DOHH2 (cell line): ENCODE measurements at regions not wholly inside any gene's neighbourhood (a gene's known extent, or its start where the extent isn't known, plus 50 kb on each side); places are given as distances from the start of the nearest gene placed in this dataset.
"Not testable (repeated sequence)": the region's sequence is repeated elsewhere in the genome, so short reads cannot be mapped to it uniquely, and the experiment has no call there.

Source experiments
- H3F3A ChIP-seq: fragments of 200-600 bp; sonication (generic), shearing (Covaris generic); 2 replicates; pipeline ENCODE4 v1.6.0; 2016; ENCODE audit warnings: antibody characterized with exemption, mild to moderate bottlenecking; ENCODE audit not compliant: control insufficient read depth, insufficient read depth
- H3K27ac ChIP-seq: fragments of 200-600 bp; sonication (generic); 2 replicates; pipeline ENCODE4 v1.5.1; 2014; ENCODE audit warnings: low read depth, mild to moderate bottlenecking, low read length, moderate library complexity
- H3K27me3 ChIP-seq: fragments of 200-600 bp; sonication (generic); 2 replicates; pipeline ENCODE4 v1.6.1; 2014; ENCODE audit warnings: mild to moderate bottlenecking, low read length, mixed read lengths; ENCODE audit not compliant: control insufficient read depth
- H3K36me3 ChIP-seq: fragments of 200-600 bp; sonication (generic); 2 replicates; pipeline ENCODE4 v1.6.1; 2014; ENCODE audit warnings: mild to moderate bottlenecking, low read length, moderate library complexity, mixed read lengths; ENCODE audit not compliant: control insufficient read depth
- H3K4me1 ChIP-seq: fragments of 200-600 bp; sonication (generic); 2 replicates; pipeline ENCODE4 v1.6.1; 2014; ENCODE audit warnings: mild to moderate bottlenecking, low read length, mixed read lengths; ENCODE audit not compliant: control insufficient read depth
- H3K4me2 ChIP-seq: fragments of 200-600 bp; sonication (generic); 2 replicates; pipeline ENCODE4 v1.6.0; 2014; ENCODE audit warnings: mild to moderate bottlenecking, low read length, moderate library complexity
- H3K4me3 ChIP-seq: fragments of 200-600 bp; sonication (generic); 2 replicates; pipeline ENCODE4 v1.5.1; 2014; ENCODE audit warnings: mild to moderate bottlenecking, low read length, mixed read lengths
- H3K79me2 ChIP-seq: fragments of 200-600 bp; sonication (generic); 2 replicates; pipeline ENCODE4 v1.6.1; 2014; ENCODE audit warnings: mild to moderate bottlenecking, low read length, mixed read lengths; ENCODE audit not compliant: control insufficient read depth
- H3K9me2 ChIP-seq: fragments of 200-600 bp; sonication (generic); replicated peaks from 2 replicates; pipeline ENCODE4 v1.6.1; 2014; ENCODE audit warnings: mild to moderate bottlenecking, low read length, mixed read lengths; ENCODE audit not compliant: control insufficient read depth
- H3K9me3 ChIP-seq: fragments of 200-600 bp; sonication (generic); 2 replicates; pipeline ENCODE4 v1.6.1; 2014; ENCODE audit warnings: antibody characterized with exemption, low read length, mixed read lengths; ENCODE audit not compliant: control insufficient read depth, insufficient read depth
- H4K20me1 ChIP-seq: fragments of 200-600 bp; sonication (generic); 2 replicates; pipeline ENCODE4 v1.6.0; 2014; ENCODE audit warnings: low read depth, mild to moderate bottlenecking, antibody characterized with exemption, low read length, moderate library complexity; ENCODE audit not compliant: control insufficient read depth, insufficient read depth

DNA sequence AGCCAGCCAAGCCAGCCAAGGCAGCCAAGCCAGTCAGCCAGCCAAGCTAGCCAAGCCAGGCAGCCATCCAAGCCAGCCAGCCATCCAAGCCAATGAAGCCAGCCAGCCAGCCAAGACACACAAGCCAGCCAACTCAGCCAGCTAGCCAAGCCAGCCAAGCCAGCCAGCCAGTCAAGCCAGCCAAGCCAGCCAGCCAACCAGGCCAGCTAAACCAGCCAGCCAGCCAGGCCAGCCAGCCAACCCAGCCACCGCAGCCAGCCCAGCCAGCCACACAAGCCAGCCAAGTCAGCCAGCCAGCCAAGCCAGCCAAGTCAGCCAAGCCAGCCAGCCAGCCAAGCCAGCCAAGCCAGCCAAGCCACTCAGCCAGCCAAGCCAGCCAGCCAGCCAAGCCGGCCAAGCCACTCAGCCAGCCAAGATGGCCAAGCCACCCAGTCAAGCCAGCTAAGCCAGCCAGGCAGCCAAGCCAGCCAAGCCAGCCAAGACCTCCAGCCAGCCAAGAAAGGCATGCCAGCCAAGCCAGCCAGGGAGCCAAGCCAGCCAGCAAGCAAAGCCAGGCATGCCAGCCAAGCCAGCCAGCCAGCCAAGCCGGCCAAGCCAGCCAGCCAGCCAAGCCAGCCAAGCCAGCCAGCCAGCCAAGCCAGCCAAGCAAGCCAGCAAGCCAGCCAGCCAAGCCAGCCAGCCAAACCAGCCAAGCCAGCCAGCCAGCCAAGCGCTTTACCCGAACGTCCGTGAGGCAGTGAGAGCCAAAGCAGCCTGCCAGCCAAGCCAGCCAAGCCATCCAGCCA lies 335.7 kb upstream of the PLGLB2 start:
- H3K79me2 ChIP-seq, H3K27me3 ChIP-seq, H3K36me3 ChIP-seq, H3K9me2 ChIP-seq, H4K20me1 ChIP-seq, H3K4me3 ChIP-seq, H3K4me2 ChIP-seq, H3K9me3 ChIP-seq, H3F3A ChIP-seq, H3K27ac ChIP-seq, H3K4me1 ChIP-seq: not testable (repeated sequence)

DNA sequence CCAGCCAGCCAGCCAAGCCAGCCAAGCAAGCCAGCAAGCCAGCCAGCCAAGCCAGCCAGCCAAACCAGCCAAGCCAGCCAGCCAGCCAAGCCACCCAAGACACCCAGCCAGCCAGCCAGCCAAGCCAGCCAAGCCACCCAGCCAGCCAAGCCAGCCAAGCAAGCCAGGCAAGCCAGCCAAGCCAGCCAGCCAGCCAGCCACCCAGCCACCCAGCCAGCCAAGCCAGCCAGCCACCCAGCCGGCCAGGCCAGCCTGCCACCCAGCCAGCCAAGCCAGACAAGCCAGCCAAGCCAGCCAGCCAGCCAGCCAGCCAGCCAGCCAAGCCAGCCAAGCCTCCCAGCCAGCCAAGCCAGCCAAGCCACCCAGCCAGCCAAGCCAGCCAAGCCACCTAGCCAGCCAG lies 333.6 kb upstream of the PLGLB2 start:
- H3K4me2 ChIP-seq, H3K9me2 ChIP-seq, H3K4me3 ChIP-seq, H4K20me1 ChIP-seq, H3K9me3 ChIP-seq, H3K27ac ChIP-seq, H3K79me2 ChIP-seq, H3K4me1 ChIP-seq, H3K27me3 ChIP-seq, H3K36me3 ChIP-seq, H3F3A ChIP-seq: not testable (repeated sequence)

DNA sequence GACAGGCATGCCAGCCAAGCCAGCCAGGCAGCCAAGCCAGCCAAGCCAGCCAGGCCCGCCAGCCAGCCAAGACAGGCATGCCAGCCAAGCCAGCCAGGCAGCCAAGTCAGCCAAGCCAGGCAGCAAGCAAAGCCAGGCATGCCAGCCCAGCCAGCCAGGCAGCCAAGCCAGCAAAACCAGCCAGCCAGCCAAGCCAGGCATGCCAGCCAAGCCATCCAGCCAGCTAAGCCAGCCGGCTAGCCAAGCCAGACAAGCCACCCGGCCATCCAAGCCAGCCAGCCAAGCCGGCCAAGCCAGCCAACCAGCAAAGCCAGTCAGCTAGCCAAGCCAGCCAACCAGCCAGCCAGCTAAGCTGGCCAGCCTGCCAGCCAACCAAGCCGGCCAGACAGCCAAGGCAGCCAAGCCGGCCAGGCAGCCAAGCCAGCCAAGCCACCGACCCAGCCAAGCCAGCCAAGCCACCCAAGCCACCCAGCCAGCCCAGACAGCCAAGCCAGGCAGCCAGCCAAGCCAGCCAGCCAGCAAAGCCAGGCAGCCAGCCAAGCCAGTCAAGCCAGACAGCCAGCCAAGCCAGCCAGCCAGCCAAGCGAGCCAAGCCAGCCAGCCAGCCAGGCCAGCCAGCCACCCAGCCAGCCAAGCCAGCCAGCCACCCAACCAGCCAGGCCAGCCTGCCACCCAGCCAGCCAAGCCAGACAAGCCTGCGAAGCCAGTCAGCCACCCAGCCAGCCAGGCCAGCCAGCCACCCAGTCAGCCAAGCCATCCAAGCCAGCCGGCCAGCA lies 332.9 kb upstream of the PLGLB2 start:
- H3F3A ChIP-seq, H3K27me3 ChIP-seq, H3K79me2 ChIP-seq, H4K20me1 ChIP-seq, H3K4me3 ChIP-seq, H3K9me2 ChIP-seq, H3K36me3 ChIP-seq, H3K4me1 ChIP-seq, H3K9me3 ChIP-seq, H3K27ac ChIP-seq, H3K4me2 ChIP-seq: not testable (repeated sequence)

DNA sequence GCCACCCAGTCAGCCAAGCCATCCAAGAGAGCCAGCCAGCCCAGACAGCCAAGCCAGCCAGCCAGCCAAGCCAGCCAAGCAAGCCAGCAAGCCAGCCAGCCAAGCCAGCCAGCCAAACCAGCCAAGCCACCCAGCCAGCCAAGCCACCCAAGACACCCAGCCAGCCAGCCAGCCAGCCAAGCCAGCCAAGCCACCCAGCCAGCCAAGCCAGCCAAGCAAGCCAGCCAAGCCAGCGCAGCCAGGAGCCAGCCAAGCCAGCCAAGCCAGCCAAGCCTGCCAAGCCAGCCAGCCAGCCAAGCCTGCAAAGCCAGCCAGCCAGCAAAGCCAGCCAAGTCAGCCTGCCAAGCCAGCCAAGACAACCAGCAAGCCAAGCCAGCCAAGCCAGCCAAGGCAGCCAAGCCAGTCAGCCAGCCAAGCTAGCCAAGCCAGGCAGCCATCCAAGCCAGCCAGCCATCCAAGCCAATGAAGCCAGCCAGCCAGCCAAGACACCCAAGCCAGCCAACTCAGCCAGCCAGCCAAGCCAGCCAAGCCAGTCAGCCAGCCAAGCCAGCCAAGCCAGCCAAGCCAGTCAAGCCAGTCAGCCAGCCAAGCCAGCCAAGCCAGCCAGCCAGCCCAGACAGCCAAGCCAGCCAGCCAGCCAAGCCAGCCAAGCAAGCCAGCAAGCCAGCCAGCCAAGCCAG lies 332.2 kb upstream of the PLGLB2 start:
- not testable (repeated sequence) for H3K27ac ChIP-seq, H3K27me3 ChIP-seq, H3F3A ChIP-seq, H3K79me2 ChIP-seq, H3K9me2 ChIP-seq, H3K36me3 ChIP-seq, H3K4me1 ChIP-seq, H3K4me2 ChIP-seq, H3K4me3 ChIP-seq, H3K9me3 ChIP-seq, H4K20me1 ChIP-seq

DNA sequence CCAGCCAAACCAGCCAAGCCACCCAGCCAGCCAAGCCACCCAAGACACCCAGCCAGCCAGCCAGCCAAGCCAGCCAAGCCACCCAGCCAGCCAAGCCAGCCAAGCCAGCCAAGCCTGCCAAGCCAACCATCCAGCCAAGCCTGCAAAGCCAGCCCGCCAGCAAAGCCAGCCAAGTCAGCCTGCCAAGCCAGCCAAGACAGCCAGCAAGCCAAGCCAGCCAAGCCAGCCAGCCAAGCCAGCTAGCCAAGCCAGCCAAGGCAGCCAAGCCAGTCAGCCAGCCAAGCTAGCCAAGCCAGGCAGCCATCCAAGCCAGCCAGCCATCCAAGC lies 331.7 kb upstream of the PLGLB2 start:
- not testable (repeated sequence) for H3K9me2 ChIP-seq, H3K4me3 ChIP-seq, H3K4me1 ChIP-seq, H3F3A ChIP-seq, H4K20me1 ChIP-seq, H3K27me3 ChIP-seq, H3K9me3 ChIP-seq, H3K36me3 ChIP-seq, H3K79me2 ChIP-seq, H3K27ac ChIP-seq, H3K4me2 ChIP-seq

DNA sequence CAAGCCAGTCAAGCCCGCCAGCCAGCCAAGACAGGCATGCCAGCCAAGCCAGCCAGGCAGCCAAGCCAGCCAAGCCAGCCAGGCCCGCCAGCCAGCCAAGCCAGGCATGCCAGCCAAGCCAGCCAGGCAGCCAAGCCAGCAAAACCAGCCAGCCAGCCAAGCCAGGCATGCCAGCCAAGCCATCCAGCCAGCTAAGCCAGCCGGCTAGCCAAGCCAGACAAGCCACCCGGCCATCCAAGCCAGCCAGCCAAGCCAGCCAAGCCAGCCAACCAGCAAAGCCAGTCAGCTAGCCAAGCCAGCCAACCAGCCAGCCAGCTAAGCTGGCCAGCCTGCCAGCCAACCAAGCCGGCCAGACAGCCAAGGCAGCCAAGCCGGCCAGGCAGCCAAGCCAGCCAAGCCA lies 330.7 kb upstream of the PLGLB2 start:
- not testable (repeated sequence) for H3K27me3 ChIP-seq, H3F3A ChIP-seq, H3K4me3 ChIP-seq, H3K4me2 ChIP-seq, H3K4me1 ChIP-seq, H4K20me1 ChIP-seq, H3K9me3 ChIP-seq, H3K9me2 ChIP-seq, H3K36me3 ChIP-seq, H3K27ac ChIP-seq, H3K79me2 ChIP-seq

DNA sequence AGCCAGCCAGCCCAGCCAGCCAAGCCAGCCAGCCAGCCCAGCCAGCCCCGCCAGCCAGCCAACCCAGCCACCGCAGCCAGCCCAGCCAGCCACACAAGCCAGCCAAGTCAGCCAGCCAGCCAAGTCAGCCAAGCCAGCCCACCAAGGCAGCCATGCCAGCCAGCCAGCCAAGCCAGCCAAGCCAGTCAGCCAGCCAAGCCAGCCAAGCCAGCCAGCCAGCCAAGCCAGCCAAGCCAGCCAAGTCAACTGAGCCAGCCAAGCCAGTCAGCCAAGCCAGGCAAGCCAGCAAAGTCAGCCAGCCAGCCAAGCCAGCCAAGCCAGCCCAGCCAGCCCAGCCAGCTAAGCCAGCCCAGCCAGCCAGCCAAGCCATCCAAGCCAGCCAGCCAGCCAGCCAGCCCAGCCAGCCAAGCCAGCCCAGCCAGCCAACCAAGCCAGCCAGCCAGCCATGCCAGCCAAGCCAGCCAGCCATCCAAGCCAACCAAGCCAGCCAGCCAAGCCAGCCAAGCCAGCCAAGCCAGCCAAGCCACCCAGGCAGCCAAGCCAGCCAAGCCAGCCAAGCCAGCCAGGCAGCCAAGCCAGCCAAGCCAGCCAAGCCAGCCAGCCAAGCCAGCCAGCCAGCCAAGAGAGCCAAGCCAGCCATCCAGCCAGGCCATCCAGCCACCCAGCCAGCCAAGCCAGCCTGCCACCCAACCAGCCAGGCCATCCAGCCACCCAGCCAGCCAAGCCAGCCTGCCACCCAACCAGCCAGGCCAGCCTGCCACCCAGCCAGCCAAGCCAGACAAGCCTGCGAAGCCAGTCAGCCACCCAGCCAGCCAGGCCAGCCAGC lies 329.9 kb upstream of the PLGLB2 start:
- H4K20me1 ChIP-seq, H3K27ac ChIP-seq, H3K9me2 ChIP-seq, H3K27me3 ChIP-seq, H3F3A ChIP-seq, H3K4me1 ChIP-seq, H3K4me3 ChIP-seq, H3K79me2 ChIP-seq, H3K4me2 ChIP-seq, H3K36me3 ChIP-seq, H3K9me3 ChIP-seq: not testable (repeated sequence)
